HEK293 (cell line): ENCODE measurements at regions not wholly inside any gene's neighbourhood (a gene's known extent, or its start where the extent isn't known, plus 50 kb on each side); places are given as distances from the start of the nearest gene placed in this dataset.

Experiments used
- KLF10 ChIP-seq: fragments of 450-650 bp; IDR thresholded peaks from 2 replicates; pipeline ENCODE4 v1.5.1; 2018; ENCODE audit warnings: missing biosample characterization, mild to moderate bottlenecking, missing genetic modification characterization
- ZNF19 ChIP-seq: fragments of 450-650 bp; formaldehyde crosslinking; IDR thresholded peaks from 2 replicates; pipeline ENCODE4; 2016; ENCODE audit warnings: missing biosample characterization, missing genetic modification characterization, low read depth
- ZNF23 ChIP-seq: fragments of 450-650 bp; formaldehyde crosslinking; IDR thresholded peaks from 2 replicates; pipeline ENCODE4 v1.5.1; 2016; ENCODE audit warnings: missing biosample characterization, missing genetic modification characterization, borderline replicate concordance
- ZNF292 ChIP-seq: fragments of 450-650 bp; formaldehyde crosslinking; IDR thresholded peaks from 2 replicates; pipeline ENCODE4 v1.5.1; 2016; ENCODE audit warnings: low read depth, missing biosample characterization, missing genetic modification characterization, borderline replicate concordance
- ZNF707 ChIP-seq: fragments of 450-650 bp; formaldehyde crosslinking; IDR thresholded peaks from 2 replicates; pipeline ENCODE4 v1.5.1; 2016; ENCODE audit warnings: missing biosample characterization, missing genetic modification characterization
- ZNF785 ChIP-seq: fragments of 450-650 bp; formaldehyde crosslinking; IDR thresholded peaks from 2 replicates; pipeline ENCODE4 v1.5.1; 2016; ENCODE audit warnings: missing biosample characterization, missing genetic modification characterization
- TF ChIP-seq, protein P1 (sequence below): fragments of 450-650 bp; formaldehyde crosslinking; IDR thresholded peaks from 2 replicates; pipeline ENCODE4 v1.5.1; 2016; ENCODE audit warnings: missing biosample characterization, missing genetic modification characterization
- TF ChIP-seq, protein P2 (sequence below): fragments of 450-650 bp; formaldehyde crosslinking; IDR thresholded peaks from 2 replicates; pipeline ENCODE4 v1.5.1; 2016; ENCODE audit warnings: missing biosample characterization, missing genetic modification characterization
- TF ChIP-seq, protein P3 (sequence below): fragments of 450-650 bp; formaldehyde crosslinking; IDR thresholded peaks from 2 replicates; pipeline ENCODE4 v1.5.1; 2017; ENCODE audit warnings: missing biosample characterization, missing genetic modification characterization

DNA sequence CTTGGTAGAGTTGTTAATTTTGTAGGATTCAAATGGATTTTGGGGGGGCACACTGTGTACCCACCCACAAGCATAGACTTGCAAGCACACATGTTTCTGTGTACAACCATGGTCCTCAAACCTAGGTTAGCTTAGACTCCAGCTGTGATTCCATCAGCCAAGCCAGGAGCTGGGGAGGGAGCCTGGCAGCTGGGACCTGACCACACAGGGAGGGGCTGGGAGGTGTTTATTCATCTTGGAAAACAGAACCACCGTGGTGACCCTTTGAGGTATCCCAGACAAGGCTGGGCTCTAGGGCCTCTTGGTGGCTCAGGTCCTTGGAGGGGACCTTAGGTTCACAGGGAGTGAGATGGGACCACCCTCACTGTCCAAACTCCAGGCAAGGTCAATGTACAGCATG is 410.3 kb downstream of the NEBL start:
- TF ChIP-seq ZNF292 (tag by site-specific recombination) (no peak), ZNF23 (tag by site-specific recombination) (no peak), KLF10 (tag by site-specific recombination) (no peak), ZNF19 (tag by site-specific recombination) (no peak), ZNF707 (tag by site-specific recombination) (no peak), ZNF785 (no peak)
- TF ChIP-seq, protein P1, sequence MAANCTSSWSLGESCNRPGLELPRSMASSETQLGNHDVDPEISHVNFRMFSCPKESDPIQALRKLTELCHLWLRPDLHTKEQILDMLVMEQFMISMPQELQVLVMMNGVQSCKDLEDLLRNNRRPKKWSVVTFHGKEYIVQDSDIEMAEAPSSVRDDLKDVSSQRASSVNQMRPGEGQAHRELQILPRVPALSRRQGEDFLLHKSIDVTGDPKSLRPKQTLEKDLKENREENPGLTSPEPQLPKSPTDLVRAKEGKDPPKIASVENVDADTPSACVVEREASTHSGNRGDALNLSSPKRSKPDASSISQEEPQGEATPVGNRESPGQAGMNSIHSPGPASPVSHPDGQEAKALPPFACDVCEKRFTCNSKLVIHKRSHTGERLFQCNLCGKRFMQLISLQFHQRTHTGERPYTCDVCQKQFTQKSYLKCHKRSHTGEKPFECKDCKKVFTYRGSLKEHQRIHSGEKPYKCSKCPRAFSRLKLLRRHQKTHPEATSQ (tag by site-specific recombination), result no peak
- TF ChIP-seq, protein P2, sequence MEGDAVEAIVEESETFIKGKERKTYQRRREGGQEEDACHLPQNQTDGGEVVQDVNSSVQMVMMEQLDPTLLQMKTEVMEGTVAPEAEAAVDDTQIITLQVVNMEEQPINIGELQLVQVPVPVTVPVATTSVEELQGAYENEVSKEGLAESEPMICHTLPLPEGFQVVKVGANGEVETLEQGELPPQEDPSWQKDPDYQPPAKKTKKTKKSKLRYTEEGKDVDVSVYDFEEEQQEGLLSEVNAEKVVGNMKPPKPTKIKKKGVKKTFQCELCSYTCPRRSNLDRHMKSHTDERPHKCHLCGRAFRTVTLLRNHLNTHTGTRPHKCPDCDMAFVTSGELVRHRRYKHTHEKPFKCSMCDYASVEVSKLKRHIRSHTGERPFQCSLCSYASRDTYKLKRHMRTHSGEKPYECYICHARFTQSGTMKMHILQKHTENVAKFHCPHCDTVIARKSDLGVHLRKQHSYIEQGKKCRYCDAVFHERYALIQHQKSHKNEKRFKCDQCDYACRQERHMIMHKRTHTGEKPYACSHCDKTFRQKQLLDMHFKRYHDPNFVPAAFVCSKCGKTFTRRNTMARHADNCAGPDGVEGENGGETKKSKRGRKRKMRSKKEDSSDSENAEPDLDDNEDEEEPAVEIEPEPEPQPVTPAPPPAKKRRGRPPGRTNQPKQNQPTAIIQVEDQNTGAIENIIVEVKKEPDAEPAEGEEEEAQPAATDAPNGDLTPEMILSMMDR, result no peak
- TF ChIP-seq, protein P3, sequence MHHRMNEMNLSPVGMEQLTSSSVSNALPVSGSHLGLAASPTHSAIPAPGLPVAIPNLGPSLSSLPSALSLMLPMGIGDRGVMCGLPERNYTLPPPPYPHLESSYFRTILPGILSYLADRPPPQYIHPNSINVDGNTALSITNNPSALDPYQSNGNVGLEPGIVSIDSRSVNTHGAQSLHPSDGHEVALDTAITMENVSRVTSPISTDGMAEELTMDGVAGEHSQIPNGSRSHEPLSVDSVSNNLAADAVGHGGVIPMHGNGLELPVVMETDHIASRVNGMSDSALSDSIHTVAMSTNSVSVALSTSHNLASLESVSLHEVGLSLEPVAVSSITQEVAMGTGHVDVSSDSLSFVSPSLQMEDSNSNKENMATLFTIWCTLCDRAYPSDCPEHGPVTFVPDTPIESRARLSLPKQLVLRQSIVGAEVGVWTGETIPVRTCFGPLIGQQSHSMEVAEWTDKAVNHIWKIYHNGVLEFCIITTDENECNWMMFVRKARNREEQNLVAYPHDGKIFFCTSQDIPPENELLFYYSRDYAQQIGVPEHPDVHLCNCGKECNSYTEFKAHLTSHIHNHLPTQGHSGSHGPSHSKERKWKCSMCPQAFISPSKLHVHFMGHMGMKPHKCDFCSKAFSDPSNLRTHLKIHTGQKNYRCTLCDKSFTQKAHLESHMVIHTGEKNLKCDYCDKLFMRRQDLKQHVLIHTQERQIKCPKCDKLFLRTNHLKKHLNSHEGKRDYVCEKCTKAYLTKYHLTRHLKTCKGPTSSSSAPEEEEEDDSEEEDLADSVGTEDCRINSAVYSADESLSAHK, result no peak
